ENCODE measurements at regions not wholly inside any gene's neighbourhood (a gene's known extent, or its start where the extent isn't known, plus 50 kb on each side); places are given as distances from the start of the nearest gene placed in this dataset.

DNA sequence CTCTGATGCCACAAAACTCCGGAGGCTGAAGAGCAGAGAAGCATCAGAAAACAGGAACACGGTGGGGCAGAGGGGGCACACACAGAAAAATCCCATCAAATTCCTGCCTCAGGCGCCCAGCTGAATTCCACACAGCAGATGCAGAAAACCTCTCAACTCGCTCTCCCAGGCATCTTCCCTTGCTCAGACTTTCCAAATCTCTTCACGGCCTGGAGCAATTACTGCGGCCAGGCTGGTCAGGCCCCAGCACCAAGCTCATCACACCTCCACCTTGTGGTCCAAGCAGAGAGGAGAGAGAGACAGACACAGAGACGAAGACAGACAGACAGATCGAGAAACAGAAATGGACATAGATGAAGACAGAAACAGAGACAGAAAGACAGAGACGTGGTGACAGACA lies 89.0 kb downstream of the NCOR2 start:
- DNase-seq (no peak), ATAC-seq (ENCODE audit: insufficient read depth, low FRiP score) (no peak)
- peaks cover 0 to 16% (median 5%) of the 10 kb centered on the region in 5 donors for H3K4me1 ChIP-seq (ENCODE audit: control insufficient read depth in 5 of 5, insufficient read depth in 5 of 5, low read length in 5 of 5)
- H3K4me3 ChIP-seq: no peak overlapping the region
- H3K9me3 ChIP-seq (ENCODE audit: control insufficient read depth in 4 of 4, insufficient read depth in 3 of 4, low read length in 3 of 4): peaks cover 0 to 3% (median under 1%) of the 10 kb centered on the region in 4 donors
- H3K27ac ChIP-seq (ENCODE audit: low read depth in 1 of 2, low read length in 1 of 2): no peak overlapping the region
- 90 to 93% methylated on average over 9 of the region's 9 CpGs for WGBS, 2 donors
- no peak overlapping the region for H3K9ac ChIP-seq (ENCODE audit: insufficient read depth in 1 of 2, low read length in 2 of 2)
- TF ChIP-seq CTCF (IDR thresholded peaks at IDR 0.05; ENCODE audit: control extremely low read depth, extremely low read depth): no peak
- peaks cover 0 to 2% (median 0%) of the 10 kb centered on the region in 3 donors for H3K27me3 ChIP-seq (ENCODE audit: control insufficient read depth in 3 of 3, insufficient read depth in 3 of 3, low read length in 2 of 3)
- H3K36me3 ChIP-seq (ENCODE audit: control insufficient read depth in 4 of 4, insufficient read depth in 4 of 4, low read length in 4 of 4): peaks cover 0 to 53% (median 22%) of the 10 kb centered on the region in 4 donors

DNA sequence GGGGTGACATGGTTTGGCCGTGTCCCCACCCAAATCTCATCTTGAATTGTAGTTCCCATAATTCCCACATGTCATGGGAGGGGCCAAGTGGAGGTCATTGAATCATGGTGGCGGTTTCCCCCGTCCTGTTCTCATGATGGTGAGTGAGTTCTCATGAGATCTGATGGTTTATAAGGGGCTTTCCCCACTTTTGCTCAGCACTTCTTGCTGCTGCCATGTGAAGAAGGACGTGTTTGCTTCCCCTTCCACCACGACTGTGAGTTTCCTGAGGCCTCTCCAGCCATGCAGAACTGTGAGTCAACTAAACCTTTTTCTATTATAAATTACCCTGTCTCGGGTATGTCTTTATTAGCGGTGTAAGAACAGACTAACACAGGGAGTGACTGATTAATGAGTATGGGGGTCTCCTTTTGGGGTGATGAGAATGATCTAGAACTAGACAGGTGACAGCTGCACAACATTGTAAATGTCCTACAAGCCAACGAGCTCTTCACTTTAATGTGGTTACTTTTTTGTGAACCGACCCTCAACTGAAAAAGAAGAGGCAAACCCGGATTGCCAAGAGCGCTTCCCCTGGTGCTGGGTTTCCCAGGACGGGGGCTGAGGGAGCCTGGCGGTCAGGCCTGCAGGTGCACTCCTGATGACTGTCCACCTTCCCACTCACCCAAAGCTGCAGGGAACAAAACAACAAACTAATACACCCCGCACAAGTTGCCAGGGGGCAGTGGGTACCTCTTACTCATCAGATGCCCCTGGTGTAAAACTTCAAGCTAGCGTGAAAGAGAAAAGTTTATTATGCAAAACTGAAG lies 90.1 kb downstream of the NCOR2 start:
- 74 to 75% methylated on average over 15 of the region's 15 CpGs for WGBS, 2 donors
- H3K4me1 ChIP-seq (ENCODE audit: control insufficient read depth in 5 of 5, insufficient read depth in 5 of 5, low read length in 5 of 5): peaks cover 0 to 16% (median 5%) of the 10 kb centered on the region in 5 donors
- H3K27me3 ChIP-seq (ENCODE audit: control insufficient read depth in 3 of 3, insufficient read depth in 3 of 3, low read length in 2 of 3): peaks cover 0 to 2% (median 0%) of the 10 kb centered on the region in 3 donors
- H3K9ac ChIP-seq (ENCODE audit: insufficient read depth in 1 of 2, low read length in 2 of 2): no peak overlapping the region
- DNase-seq: no peak
- H3K36me3 ChIP-seq (ENCODE audit: control insufficient read depth in 4 of 4, insufficient read depth in 4 of 4, low read length in 4 of 4): peaks cover 4 to 53% (median 28%) of the 10 kb centered on the region in 4 donors
- peaks cover 0 to 7% (median 3%) of the 10 kb centered on the region in 4 donors for H3K9me3 ChIP-seq (ENCODE audit: control insufficient read depth in 4 of 4, insufficient read depth in 3 of 4, low read length in 3 of 4)
- no peak overlapping the region for H3K27ac ChIP-seq (ENCODE audit: low read depth in 1 of 2, low read length in 1 of 2)
- no peak for ATAC-seq (ENCODE audit: insufficient read depth, low FRiP score)
- no peak overlapping the region for H3K4me3 ChIP-seq
- no peak for TF ChIP-seq CTCF (IDR thresholded peaks at IDR 0.05; ENCODE audit: control extremely low read depth, extremely low read depth)

- Histone ChIP-seq H3K9me3 (ENCODE audit: control insufficient read depth in 4 of 4, insufficient read depth in 3 of 4, low read length in 3 of 4) (peaks cover 0 to 7% (median 3%) of the 10 kb centered on the region in 4 donors), H3K4me1 (ENCODE audit: control insufficient read depth in 5 of 5, insufficient read depth in 5 of 5, low read length in 5 of 5) (peaks cover 0 to 10% (median 2%) of the 10 kb centered on the region in 5 donors), H3K27ac (ENCODE audit: low read depth in 1 of 2, low read length in 1 of 2) (no peak overlapping the region), H3K27me3 (ENCODE audit: control insufficient read depth in 3 of 3, insufficient read depth in 3 of 3, low read length in 2 of 3) (peaks cover 0 to 2% (median 0%) of the 10 kb centered on the region in 3 donors), H3K4me3 (no peak overlapping the region), H3K9ac (ENCODE audit: insufficient read depth in 1 of 2, low read length in 2 of 2) (no peak overlapping the region), H3K36me3 (ENCODE audit: control insufficient read depth in 4 of 4, insufficient read depth in 4 of 4, low read length in 4 of 4) (peaks cover 11 to 46% (median 38%) of the 10 kb centered on the region in 4 donors)
- DNase-seq (no peak), ATAC-seq (ENCODE audit: insufficient read depth, low FRiP score) (no peak)
- WGBS, 2 donors: 96% methylated on average over 10 of the region's 10 CpGs
- no peak for TF ChIP-seq CTCF (IDR thresholded peaks at IDR 0.05; ENCODE audit: control extremely low read depth, extremely low read depth)
Observed at GRCh38 chr12:124476011-124476400, 91.4 kb downstream of the NCOR2 start.
